ENCODE measurements at regions not wholly inside any gene's neighbourhood (a gene's known extent, or its start where the extent isn't known, plus 50 kb on each side); places are given as distances from the start of the nearest gene placed in this dataset.

DNA sequence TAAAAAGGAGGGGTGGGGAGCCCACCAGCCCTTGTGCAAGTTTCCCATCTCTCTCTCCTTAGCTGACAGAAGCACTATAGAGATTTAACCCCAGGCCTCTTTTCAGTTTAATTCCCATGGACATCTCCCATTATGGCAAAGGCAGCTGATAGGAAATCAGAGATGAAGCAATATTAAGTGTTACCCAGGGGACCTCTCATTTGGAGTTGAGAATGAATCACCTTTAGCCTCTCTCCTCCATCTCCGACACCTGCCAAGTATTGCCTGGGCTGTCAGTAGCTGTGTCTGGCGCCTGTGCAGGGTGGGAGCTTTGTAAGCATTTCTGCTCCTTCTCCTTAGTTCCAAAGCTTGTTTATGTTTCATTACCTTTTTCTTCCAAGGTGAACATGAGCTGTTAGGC is 109.0 kb downstream of the AQP4 start:
- TF ChIP-seq, protein P1, sequence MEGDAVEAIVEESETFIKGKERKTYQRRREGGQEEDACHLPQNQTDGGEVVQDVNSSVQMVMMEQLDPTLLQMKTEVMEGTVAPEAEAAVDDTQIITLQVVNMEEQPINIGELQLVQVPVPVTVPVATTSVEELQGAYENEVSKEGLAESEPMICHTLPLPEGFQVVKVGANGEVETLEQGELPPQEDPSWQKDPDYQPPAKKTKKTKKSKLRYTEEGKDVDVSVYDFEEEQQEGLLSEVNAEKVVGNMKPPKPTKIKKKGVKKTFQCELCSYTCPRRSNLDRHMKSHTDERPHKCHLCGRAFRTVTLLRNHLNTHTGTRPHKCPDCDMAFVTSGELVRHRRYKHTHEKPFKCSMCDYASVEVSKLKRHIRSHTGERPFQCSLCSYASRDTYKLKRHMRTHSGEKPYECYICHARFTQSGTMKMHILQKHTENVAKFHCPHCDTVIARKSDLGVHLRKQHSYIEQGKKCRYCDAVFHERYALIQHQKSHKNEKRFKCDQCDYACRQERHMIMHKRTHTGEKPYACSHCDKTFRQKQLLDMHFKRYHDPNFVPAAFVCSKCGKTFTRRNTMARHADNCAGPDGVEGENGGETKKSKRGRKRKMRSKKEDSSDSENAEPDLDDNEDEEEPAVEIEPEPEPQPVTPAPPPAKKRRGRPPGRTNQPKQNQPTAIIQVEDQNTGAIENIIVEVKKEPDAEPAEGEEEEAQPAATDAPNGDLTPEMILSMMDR (IDR thresholded peaks at IDR 0.05), result no peak
- no peak for TF ChIP-seq POLR2A (IDR thresholded peaks at IDR 0.05)
